ENCODE measurements at regions not wholly inside any gene's neighbourhood (a gene's known extent, or its start where the extent isn't known, plus 50 kb on each side); places are given as distances from the start of the nearest gene placed in this dataset.

DNA sequence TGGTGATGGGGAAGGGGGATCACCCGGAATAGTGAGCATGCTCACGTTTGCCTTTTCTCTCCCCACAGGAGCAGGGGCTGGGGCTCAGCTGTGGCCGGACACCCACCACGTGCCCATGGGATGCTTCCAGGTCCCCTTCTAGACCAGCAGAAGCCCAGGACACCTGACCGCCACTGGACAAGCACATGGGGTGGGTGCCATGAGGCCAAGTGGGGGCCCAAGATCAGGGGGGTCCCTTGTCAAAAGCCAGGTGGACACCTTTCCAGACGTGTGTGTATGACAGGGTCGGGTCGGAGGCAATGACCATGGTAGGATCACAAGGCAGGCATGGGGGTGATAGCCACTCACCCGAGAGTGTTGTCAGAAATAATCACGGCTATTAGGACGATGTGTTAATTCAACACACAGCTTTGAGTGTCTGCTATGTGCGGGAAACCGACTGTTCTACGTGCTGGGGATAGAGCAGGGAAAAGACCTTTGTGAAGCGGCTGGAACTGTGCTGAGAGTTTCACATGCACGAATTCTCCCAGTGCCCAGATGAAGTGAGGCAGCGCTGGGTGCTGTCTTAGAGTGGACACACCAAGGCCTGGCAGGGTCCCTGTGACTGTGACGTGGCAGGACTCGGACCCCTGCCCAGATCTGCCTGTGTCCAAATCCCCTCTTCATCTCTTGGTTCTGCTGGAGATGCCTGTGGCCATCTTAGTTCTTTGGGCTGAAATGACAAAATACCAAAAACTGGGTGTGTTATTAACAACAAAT, 244.7 kb downstream of the NDUFA10 start:
- DNase-seq (ENCODE audit: low read depth), result no peak

DNA sequence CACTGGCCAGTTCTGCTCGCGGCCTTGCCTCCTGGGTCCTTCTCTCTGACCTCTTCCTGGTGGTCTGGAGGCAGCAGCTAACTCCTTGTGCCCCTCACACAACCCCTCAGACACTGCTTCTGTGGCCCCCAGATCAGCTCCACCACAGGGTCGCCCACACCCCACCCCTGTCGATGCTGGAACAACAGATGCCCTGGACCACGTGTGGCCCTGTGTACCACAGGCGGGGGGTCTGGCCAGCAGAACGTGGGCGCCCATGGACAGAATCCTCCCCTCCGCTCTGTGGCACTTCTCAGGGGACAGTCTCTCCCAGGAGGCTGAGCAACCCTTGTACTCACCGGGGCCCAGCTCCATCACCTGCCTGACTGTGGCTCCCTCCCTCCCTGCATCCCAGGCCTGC, 245.6 kb downstream of the NDUFA10 start:
- no peak for DNase-seq (ENCODE audit: low read depth)

DNA sequence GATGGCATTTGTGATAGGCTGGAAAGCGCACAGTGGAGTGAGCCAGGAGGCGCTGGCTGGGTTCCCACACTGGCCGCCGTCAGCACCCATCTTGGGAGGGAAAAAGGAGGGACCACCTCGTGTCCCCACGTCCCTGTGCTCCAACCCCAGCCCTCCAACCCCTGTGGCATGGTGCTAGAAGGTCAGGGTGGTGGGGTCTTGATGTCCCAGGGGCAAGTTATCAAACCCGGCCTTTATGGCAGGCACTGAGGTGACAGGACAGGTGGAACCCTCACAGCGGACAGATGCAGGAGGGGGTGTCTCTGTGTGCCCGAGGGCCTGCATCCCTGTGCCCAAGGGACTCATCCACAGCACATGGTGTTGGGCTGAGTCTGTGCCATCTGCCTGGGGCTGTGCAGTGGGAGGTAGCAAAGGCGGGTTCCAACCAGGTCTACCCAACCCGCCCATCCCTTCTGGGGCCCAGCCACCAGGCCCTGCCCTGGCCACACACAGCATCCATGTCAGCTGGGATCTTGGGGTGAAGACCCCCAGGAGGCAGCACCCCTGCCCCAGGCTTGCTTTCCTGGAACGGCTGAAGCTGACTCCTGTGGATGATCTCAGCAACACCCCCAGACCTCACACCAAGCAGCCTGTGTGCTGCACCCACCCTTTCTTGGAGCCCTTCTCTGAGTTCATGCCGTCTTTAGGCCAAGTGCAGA, 246.1 kb downstream of the NDUFA10 start:
- no peak for DNase-seq (ENCODE audit: low read depth)

DNA sequence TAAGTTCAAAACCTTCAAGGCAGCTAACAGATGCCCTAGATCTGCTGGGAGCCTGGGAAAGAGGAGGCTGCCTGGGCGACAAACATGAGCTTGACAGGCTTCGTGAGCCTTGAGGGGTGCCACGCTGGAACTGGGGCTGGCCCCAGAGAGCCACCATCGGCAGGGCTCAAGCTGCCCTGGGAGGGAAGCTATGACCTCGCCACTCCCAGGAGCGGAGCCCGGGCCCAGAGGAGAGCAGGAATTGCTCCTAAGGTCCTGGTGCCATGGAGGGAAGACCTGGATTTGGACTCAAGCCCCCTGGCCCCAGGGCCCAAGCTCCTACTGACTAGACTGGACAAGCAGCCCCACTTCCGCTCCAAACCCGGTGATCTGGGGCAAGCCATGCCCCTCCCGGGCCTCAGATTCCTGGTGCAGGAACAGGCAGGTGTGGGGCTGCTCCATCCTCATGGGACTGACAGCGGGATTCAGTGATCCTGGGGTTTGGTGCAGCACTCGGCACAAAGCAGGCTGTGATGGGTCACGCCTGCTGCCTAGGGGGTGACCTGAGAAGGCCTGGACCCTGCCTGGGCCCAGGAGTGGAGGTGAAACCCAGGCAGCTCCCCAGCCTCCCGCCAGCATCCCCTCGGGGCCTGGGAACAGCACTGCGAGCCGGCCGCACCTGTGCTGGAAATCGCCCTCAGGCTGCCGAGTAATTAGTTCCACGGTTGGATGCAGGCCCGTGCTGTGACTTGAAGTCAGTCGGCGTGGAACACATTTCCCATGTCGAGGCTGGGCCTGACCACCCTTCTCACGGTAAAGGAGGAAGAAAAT, 246.9 kb downstream of the NDUFA10 start:
- no peak for DNase-seq (ENCODE audit: low read depth)

DNA sequence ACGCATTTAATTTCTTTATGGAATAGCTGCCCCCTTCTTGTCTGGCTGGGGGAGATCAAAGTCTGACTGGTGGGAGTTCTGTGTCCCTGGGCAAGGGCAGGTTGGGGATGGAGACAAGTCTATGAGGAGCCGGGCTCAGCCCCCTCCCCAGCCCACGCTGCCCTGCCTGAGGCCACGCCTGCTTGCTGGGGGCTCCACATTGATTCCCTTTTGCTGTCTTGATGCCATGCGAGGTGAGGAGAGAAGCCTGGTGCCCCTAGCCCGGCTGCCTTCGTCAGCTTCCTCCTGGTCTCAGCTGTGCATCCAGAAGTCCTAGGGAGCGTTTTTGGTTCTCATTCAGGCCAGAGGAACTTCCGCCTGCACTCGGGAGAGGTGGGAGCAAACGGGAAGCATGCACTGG, 247.9 kb downstream of the NDUFA10 start:
- no peak for DNase-seq (ENCODE audit: low read depth)

DNA sequence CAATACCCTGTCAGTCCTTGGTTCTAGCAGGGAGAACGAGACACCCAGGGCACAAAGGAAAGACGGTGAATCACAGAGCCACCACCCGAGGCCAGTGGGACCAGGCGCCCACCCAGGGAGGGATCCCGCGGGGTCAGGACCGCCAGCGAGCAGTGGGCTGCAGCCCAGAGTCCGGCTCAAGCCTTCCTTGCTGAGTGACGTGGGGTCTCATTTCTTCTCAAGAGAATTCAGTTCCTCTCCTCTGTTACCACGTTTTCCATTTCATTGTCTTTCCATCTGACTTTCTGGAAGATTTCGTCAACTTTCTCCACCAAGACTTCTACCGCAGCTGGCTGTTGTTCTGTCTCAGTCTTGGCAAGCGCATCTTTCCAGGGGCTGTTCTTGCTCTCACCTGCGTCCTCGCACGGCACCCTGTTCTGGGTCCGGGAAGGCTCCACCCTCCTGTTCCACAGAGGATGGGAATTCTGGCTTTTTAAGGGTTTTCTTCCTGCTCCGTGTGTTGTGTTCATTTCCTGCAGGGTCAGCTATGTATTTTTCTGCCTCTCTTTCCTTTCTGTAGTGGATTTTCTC, 248.6 kb downstream of the NDUFA10 start:
- DNase-seq (ENCODE audit: low read depth), result no peak

DNA sequence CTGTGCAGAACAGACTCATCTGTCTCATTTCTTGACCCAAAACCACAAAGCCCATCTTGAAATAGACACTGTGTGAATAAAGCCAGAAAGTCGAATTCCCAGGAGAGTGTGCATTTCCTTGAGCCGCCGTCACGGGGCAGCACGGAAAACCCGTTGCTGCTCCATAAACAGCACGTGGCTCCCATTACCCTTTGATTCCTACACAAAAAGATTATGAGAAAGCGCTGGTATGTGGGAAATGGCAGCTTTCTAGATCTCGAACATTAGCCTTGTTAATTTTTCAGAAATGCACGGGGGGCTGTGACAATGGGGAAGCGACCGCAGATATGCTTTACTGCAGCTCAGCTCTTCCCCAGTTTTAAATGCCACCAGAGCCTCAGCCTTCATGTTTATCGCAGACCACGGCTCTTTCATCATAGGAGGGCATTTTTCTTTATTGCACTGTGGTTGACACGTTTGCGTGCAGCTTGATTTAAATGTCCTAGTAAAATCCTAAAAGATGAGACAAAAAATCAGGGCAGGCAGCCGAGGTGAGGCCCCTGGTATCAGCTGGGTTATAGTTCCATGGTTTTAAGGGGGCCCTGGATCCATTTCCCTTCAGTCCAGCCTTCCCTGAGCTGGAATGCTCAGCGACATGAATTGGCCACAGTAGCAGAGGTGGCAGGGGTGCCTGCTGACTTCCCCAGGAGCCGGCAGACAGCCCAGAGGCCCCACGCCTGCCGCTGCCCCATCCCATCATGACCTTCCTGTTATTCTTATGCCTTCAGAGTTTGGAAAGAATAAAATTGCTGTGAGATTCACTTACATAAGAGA, 249.3 kb downstream of the NDUFA10 start:
- no peak for DNase-seq (ENCODE audit: low read depth)

DNA sequence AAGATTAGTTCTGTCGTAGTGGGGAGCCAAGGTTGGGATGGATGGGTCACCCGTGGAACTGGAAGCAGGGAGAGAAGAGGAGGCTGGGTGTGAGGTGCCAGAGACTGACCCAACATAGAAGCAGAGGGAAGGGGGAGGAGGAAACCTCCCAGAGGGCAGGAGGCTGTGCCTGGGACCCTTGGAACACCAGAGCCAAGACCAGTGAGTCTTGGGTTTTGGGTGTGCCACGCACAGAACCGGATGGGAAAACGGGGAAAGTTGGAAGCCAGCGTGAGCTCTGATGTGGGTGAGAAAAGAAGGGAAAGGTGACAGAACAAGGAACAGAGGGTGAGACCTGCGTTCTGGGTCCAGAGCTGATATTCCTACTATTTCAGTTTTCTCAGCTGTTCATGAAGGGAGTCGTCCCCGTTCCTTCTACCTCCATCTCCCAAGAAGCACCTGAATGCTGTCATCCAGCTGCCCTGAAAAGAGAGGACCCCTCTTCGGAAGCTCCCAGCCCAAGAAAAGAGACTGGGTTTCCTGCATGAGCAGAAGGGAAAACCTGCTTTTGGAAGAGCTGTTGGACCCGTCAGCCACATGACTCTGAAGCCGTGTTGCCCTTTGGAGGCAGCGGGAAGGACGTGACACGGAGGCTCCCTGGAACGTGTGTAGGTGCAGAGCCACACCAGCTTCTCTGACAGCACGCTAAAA, 250.1 kb downstream of the NDUFA10 start:
- DNase-seq (ENCODE audit: low read depth), result no peak

DNA sequence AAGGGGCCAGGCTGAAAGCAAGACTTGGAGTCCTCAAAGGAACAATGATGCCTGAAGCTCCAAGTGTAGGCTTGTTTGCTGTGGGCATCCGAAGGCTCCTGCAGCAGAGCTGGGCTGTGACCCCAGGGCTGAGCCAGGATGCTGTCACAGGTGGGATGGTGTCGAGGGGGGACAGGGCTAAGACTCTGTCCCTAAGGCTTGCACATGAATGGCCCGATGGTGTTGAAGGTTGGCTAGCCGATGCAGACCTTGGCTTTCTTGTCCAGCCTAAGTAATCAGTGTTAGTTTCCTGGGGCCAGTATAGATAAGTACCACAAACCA, 251.0 kb downstream of the NDUFA10 start:
- DNase-seq (ENCODE audit: low read depth), result no peak

DNA sequence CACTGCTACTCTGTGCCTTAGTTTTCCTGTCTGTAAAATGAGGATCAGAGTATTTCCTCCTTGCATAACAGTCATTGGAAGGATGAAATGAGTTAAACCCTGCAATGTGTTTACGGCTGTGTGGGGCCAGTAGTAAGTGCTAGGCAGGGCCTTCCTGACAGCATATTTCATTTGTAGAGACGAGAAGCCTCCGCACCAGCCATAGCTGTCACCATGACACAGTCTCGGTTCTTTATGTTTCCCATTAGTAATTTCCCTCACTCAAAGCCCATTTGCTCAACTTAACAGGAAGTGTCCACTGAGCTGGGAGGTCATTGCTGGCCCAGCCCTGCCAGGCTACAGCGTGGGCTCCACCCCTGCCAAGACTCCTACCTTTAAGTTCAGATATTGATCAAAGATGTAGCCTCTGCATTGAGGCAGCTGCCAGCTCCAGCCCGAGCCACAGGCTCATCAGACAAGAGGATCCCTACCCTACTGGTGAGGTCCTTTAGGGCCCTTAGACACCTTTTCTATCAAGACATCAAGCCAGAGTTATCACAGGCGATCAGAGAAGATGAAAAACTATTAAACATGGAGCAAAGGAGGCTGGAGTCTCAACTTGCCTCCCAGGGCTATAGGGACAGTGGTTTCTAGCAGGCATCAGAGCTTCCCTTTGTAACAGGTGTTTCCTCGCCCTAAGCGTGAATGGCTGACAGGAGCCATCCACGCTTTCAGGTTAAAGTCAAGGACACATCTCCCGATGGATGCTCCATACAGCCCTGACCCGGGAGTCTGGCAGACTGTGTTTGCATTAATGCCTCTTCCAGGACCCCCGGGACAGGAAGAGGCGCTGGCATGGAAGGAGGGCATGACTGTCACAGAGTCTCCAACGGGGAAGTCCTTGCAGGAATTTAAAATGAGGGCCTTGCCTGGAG, 251.7 kb downstream of the NDUFA10 start:
- DNase-seq (ENCODE audit: low read depth), result no peak

DNA sequence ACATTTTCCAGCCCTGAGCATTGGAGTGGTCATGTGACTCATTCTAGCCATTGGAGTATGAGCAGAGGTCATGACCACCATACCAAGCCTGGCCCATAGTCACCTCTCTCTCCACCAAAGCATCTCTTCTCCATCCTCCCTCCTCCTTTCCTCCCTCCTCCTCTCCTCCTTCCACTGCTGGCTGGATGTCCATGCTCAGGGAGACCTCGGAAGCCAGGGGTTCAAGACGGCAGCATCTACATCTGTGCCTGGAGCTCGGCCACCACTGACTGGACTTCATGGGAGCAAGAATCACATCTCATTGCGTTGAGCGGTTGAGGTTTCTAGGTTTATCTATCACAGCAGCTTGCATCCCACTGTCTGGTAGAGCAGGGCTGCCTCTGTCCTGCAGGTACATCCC, 252.4 kb downstream of the NDUFA10 start:
- no peak for DNase-seq (ENCODE audit: low read depth)

DNA sequence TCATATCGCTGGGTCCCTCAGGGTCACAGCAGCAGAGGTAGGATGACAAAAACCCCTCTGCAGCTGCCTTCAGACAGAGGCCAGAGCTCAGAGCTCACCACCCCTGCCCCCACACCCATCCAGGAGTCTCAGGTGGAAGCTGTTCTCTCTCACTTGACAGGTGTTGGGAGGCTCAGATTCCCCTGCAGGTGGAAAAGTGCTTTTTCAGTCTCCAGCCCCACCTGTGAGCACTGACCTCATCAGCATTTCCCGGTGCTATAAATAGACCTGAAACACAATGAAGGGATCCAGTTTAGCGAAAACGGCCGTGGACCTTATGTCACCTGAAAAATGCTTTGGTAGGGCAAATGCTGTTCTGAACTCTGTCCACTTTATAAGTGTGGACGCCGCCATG, 254.9 kb downstream of the NDUFA10 start:
- no peak for DNase-seq (ENCODE audit: low read depth)

DNA sequence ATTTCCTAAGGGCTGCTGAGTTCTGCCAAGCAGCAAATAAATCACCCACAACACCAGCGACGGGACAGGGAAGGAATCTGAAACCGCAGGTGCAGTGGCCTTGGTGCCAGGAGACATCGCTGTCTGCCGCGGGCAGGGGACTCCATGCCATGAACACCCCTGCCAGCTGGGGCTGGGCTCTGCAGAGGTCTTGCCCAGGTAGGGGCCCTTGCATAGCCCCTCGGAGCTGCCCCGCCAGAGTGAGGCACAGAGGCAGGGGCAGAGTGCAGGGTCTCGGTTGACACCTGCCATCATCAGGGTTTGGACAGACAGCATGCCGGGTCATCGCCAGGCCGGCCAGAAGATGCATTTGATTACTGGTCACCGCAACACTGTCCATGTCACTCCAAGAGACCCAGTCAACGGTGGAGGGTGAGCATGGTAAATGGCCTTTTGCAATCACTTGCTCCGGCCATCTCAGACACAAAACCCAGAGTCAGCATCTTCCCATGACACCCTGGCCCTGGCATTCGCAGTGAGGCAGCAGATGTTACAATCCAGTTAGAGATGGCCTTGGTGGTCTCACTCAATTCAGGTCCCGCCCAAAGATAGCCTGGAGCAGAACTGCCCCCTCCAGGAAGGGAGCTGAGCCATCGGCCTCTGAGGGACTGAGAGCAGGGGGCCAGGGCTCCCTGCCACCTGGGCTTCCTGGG, 255.4 kb downstream of the NDUFA10 start:
- no peak for DNase-seq (ENCODE audit: low read depth)

DNA sequence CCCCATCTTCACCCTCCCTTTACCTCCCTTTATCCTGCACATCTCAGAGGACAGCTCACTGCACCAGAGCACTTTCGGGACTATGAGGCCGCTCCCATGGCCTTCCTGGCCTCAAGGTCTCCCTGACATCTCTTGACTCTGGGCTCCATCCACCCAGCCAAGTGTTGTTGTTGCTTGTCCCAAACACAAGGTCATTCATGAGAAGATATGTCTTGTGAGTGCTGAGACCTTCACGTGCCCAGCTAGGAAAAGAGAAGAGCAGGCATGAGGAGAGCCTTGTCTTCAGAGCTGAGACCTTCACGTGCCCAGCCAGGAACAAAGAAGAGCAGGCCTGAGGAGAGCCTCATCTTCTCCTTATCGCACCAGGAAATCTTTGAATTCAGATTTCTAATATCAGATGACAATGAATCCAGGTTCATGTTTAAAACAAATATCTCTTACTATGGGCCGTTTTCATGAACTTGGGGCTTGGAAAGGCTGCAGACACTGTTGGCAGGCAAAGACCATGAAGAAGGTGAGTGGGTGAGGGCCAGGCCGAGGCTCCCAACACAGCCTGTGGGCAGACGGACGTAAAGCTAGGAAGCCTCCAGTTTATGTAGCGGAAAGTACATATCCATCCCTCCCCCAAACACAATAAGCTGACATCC, 256.1 kb downstream of the NDUFA10 start:
- no peak for DNase-seq (ENCODE audit: low read depth)

DNA sequence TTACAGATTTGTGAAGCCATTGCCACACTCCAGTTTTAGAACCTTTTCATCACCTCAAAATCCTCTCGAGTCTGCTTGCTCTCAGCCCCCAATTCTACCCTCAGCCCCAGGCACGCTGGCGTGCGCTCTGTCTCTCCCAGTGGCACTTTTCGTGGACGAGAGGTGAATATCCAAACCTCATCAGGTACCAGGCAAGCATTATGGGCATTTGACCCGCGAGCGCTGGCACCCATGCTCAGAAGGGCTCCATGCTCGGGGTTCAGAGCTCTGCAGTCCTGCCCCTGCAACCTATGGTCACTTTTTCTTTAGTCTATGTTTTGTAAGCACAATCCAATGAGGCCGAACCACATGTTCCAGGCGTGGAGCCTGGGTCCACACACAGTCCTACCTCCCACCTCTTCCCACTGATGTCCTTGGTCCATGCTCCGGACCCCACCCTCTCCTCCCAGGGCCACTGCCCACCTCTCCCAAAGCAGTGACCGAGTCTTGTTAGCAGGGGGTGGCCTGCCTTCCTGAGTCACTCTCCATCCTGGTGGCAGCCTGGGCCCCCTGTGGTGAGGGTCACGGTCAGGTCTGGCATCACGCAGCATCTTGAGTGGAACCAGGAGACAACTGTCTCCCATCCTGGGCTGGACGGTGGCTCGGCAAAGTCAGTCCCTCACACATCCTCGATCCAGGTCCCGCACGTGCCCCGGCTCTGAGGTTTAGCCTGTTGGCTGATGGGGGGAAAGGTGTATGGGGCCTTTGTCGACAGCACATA, 256.9 kb downstream of the NDUFA10 start:
- no peak for DNase-seq (ENCODE audit: low read depth)

DNA sequence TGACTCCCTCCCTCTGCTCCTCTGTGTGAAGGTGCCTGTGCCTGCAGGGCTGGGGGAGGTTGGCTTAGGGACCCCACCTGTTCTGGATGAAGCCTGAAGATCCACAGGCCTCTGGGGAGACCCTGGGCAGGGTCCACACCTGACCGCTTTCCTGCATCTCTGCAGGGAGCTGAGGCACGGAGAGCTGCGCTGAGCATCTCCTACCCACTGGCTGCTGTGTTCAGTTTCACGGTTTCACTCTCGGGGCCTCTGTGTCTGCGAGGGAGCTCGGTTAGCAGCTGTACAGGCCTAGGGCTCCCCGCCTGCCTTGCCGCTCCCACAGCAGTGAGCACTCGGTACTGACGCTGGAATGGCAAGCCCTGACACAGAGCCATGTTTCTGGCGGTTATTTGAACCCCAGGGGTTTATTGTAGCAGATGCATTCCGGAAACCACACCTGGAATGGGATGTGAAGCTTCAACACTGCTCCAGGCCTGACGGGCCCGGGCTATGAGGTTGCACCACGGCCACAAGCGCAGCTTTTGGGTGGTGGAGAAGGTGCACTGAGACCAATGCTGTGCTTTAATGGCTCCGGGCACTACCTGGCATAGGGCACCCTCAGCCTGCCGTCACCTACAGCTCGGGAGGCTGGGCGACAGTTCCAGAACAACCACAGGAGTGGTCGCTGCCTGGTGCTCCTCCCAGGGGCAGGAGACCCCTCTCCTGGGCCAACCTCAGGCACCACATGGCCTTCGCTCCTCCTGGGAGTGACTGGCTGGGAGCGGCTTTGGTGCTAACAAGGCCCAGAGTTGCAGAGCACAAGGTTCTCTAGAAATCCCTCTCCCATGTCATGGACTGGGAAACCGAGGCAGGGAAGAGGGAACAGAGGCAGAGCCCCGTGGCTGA, 257.9 kb downstream of the NDUFA10 start:
- no peak for DNase-seq (ENCODE audit: low read depth)

DNA sequence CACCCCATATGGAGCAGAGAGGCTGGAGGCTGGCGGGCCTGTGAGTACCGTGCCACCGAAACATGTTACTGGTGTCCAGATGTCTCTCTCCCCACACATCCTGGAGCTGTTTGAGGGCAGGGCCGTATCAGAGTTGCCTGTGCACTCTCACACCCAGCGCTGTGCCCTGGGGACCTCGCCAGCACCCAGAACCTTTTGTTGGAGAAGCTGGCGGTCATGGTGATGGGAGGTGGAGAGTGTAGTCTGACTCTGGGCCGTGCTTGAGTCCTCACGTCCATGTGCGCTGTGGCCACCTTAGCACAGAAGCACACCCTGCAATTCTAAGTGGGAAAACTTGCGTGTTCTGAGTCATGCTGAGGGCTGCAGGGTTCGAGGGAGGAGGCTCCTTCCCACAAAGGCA, 259.2 kb downstream of the NDUFA10 start:
- DNase-seq (ENCODE audit: low read depth), result no peak
